ENCODE measurements at regions not wholly inside any gene's neighbourhood (a gene's known extent, or its start where the extent isn't known, plus 50 kb on each side); places are given as distances from the start of the nearest gene placed in this dataset.

DNA sequence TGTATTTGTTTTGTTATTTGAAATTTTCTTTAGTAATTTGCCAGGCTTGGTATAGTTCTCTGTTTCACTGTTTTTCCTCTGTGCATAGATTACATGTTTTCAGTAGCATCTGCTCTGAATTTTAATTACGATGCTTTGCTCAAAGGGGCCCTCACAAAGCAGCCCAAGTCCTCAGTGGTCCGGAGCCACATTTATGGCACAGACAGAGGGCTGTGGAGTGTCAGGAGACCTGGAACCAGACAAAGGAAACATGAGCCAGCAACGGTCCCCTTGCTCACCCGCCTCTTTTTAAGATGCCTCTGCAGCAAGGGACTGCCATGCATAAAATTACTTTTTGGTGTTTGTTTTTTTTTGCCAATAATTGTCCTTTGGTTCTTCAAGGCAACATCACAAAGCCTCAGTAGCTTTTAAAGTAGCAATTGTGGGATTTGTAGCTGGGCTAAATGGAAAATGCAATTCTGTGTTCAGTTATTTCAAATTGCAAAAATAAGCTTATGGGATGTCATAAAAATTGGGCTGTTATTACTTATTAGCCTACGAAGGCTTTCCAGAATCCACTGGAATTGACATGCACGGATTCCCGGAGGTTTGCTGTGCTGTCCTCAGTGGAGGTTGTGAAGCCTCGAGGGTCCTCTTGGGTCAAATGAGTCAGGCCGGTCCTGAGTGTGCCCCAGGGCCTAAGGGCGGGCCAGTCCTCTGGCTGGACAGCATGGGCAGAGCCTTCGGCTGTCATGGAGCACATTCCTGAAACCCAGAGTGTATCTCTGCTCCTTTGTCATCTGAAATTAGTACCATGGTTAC lies 422.8 kb downstream of the GLRX3 start:
- DNase-seq (ENCODE audit: low read depth), result no peak

DNA sequence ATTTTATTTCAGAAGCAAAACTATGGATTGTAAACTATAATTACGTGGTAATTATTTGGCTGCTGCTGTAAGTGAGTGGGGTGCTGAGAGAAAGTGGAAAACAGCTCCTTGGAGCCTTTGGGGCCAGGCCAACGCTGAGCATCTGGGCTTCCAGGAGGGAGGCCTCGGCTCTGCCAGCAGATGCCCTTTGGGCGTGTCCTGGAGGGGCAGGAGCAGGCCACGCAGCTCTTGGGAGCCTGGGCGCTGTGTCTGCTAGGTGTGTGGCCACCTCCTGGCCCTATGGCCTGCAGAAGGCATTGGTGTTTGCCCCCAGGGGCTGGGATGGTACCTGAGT lies 423.3 kb downstream of the GLRX3 start:
- ChIA-PET CTCF (no interaction called here), POLR2A (no interaction called here)
- H3K36me3 ChIP-seq (ENCODE audit: control insufficient read depth, insufficient read depth, low read length), result no peaks in the 10 kb centered on the region
- H3K4me3 ChIP-seq (ENCODE audit: low read depth, low read length), result no peak overlapping the region
- no peak for DNase-seq (ENCODE audit: low read depth)
- TF ChIP-seq, protein P1, sequence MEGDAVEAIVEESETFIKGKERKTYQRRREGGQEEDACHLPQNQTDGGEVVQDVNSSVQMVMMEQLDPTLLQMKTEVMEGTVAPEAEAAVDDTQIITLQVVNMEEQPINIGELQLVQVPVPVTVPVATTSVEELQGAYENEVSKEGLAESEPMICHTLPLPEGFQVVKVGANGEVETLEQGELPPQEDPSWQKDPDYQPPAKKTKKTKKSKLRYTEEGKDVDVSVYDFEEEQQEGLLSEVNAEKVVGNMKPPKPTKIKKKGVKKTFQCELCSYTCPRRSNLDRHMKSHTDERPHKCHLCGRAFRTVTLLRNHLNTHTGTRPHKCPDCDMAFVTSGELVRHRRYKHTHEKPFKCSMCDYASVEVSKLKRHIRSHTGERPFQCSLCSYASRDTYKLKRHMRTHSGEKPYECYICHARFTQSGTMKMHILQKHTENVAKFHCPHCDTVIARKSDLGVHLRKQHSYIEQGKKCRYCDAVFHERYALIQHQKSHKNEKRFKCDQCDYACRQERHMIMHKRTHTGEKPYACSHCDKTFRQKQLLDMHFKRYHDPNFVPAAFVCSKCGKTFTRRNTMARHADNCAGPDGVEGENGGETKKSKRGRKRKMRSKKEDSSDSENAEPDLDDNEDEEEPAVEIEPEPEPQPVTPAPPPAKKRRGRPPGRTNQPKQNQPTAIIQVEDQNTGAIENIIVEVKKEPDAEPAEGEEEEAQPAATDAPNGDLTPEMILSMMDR (IDR thresholded peaks at IDR 0.05; ENCODE audit: insufficient read depth, low read depth, low read length), result no peak
- H3K27me3 ChIP-seq (ENCODE audit: control insufficient read depth, insufficient read depth, low read length), result no peaks in the 10 kb centered on the region

More for the DNA sequence above, 422.8 kb downstream of the GLRX3 start:
- Histone ChIP-seq H3K4me3 (ENCODE audit: low read depth, low read length) (no peak overlapping the region), H3K36me3 (ENCODE audit: control insufficient read depth, insufficient read depth, low read length) (no peaks in the 10 kb centered on the region), H3K27me3 (ENCODE audit: control insufficient read depth, insufficient read depth, low read length) (no peaks in the 10 kb centered on the region)
- TF ChIP-seq, protein P1 (IDR thresholded peaks at IDR 0.05; ENCODE audit: insufficient read depth, low read depth, low read length), result no peak
- ChIA-PET POLR2A (no interaction called here), CTCF (no interaction called here)

DNA sequence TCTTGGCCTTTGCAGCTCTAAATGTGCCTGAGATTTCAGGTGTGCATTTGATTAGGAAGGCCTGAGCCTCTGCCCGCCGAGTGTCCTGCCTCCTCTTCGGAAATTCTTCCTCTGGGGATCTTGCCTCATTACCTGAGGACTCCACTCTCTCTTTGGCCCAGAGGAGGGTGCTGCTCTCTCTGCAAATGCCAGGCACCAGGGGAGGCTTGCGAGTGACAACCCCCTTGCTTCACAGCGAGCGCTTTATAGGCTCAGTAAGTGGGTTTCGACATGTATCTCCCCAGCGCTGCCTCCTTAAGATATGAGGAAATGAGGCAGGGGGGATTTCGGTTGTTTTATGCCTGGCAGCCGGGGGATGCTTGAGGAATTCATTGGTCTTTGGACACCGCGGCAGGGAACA lies 423.9 kb downstream of the GLRX3 start:
- Histone ChIP-seq H3K36me3 (ENCODE audit: control insufficient read depth, insufficient read depth, low read length) (no peaks in the 10 kb centered on the region), H3K27me3 (ENCODE audit: control insufficient read depth, insufficient read depth, low read length) (no peaks in the 10 kb centered on the region), H3K4me3 (ENCODE audit: low read depth, low read length) (no peak overlapping the region)
- POLR2A ChIA-PET, result no interaction called here
- CTCF ChIA-PET, result no interaction called here
- DNase-seq (ENCODE audit: low read depth), result no peak
- TF ChIP-seq, protein P1 (IDR thresholded peaks at IDR 0.05; ENCODE audit: insufficient read depth, low read depth, low read length), result no peak

DNA sequence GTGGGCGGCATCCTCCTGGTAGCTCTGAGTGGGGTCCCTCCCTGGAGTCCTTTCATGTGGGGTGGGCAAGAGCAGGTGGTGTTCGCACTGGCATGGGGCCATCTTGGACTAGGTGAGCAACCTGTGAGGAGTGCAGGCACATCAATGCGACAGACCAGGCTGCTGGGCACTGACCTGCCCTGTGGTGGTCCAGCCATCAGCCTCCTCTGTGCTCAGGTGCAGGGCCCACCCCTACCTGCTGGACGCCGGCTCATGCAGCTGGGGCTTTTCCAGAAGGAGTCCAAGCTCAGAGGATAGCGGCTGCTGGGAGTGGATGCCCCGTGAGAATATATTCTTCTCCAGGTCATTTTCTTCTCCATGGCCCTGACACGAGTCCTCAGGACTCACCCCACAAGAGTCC lies 424.4 kb downstream of the GLRX3 start:
- CTCF ChIA-PET, result no interaction called here
- no peaks in the 10 kb centered on the region for H3K36me3 ChIP-seq (ENCODE audit: control insufficient read depth, insufficient read depth, low read length)
- TF ChIP-seq, protein P1 (IDR thresholded peaks at IDR 0.05; ENCODE audit: insufficient read depth, low read depth, low read length), result no peak
- POLR2A ChIA-PET, result no interaction called here
- H3K4me3 ChIP-seq (ENCODE audit: low read depth, low read length), result no peak overlapping the region
- no peak for DNase-seq (ENCODE audit: low read depth)
- H3K27me3 ChIP-seq (ENCODE audit: control insufficient read depth, insufficient read depth, low read length), result no peaks in the 10 kb centered on the region

DNA sequence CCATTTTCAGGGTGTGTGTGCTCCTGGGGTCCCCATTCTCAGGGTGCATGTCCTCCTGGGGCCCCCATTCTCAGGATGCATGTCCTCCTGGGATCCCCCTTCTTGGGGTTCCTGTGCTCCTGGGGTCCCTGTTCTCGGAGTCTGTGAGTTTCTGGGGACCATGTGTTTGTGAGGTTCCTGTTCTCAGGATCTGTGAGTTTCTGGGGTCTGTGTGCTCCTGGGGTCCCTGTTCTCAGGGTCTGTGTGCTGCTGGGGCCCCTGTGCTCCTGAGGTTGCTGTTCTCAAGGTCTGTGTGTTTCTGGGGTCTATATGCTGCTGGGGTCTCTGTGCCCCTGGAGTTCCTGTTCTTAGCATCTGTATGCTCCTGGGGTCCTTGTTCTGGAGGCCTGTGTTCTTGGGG lies 425.5 kb downstream of the GLRX3 start:
- no peak overlapping the region for H3K4me3 ChIP-seq (ENCODE audit: low read depth, low read length)
- TF ChIP-seq, protein P1 (IDR thresholded peaks at IDR 0.05; ENCODE audit: insufficient read depth, low read depth, low read length), result no peak
- H3K36me3 ChIP-seq (ENCODE audit: control insufficient read depth, insufficient read depth, low read length), result no peaks in the 10 kb centered on the region
- DNase-seq (ENCODE audit: low read depth), result no peak
- POLR2A ChIA-PET, result no interaction called here
- no peaks in the 10 kb centered on the region for H3K27me3 ChIP-seq (ENCODE audit: control insufficient read depth, insufficient read depth, low read length)
- CTCF ChIA-PET, result no interaction called here

Measured in BJ (cell line).